ENCODE measurements at regions not wholly inside any gene's neighbourhood (a gene's known extent, or its start where the extent isn't known, plus 50 kb on each side); places are given as distances from the start of the nearest gene placed in this dataset.

GRCh38 chr16:59783191-59783590 lies 1049.1 kb upstream of the GOT2 start:
- TF ChIP-seq EZH2 (IDR thresholded peaks at IDR 0.05; ENCODE audit: low read length, unreplicated experiment) (no peak), EZH2phosphoT487 (IDR thresholded peaks at IDR 0.05; ENCODE audit: borderline replicate concordance, low read length) (no peak)
- TF ChIP-seq, protein P1, sequence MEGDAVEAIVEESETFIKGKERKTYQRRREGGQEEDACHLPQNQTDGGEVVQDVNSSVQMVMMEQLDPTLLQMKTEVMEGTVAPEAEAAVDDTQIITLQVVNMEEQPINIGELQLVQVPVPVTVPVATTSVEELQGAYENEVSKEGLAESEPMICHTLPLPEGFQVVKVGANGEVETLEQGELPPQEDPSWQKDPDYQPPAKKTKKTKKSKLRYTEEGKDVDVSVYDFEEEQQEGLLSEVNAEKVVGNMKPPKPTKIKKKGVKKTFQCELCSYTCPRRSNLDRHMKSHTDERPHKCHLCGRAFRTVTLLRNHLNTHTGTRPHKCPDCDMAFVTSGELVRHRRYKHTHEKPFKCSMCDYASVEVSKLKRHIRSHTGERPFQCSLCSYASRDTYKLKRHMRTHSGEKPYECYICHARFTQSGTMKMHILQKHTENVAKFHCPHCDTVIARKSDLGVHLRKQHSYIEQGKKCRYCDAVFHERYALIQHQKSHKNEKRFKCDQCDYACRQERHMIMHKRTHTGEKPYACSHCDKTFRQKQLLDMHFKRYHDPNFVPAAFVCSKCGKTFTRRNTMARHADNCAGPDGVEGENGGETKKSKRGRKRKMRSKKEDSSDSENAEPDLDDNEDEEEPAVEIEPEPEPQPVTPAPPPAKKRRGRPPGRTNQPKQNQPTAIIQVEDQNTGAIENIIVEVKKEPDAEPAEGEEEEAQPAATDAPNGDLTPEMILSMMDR (conservative IDR thresholded peaks at IDR 0.05; ENCODE audit: low read depth, low read length), result no peak

Data from PC-3 (cell line).